ENCODE measurements at regions not wholly inside any gene's neighbourhood (a gene's known extent, or its start where the extent isn't known, plus 50 kb on each side); places are given as distances from the start of the nearest gene placed in this dataset.
"Not testable (repeated sequence)": the region's sequence is repeated elsewhere in the genome, so short reads cannot be mapped to it uniquely, and the experiment has no call there.

DNA sequence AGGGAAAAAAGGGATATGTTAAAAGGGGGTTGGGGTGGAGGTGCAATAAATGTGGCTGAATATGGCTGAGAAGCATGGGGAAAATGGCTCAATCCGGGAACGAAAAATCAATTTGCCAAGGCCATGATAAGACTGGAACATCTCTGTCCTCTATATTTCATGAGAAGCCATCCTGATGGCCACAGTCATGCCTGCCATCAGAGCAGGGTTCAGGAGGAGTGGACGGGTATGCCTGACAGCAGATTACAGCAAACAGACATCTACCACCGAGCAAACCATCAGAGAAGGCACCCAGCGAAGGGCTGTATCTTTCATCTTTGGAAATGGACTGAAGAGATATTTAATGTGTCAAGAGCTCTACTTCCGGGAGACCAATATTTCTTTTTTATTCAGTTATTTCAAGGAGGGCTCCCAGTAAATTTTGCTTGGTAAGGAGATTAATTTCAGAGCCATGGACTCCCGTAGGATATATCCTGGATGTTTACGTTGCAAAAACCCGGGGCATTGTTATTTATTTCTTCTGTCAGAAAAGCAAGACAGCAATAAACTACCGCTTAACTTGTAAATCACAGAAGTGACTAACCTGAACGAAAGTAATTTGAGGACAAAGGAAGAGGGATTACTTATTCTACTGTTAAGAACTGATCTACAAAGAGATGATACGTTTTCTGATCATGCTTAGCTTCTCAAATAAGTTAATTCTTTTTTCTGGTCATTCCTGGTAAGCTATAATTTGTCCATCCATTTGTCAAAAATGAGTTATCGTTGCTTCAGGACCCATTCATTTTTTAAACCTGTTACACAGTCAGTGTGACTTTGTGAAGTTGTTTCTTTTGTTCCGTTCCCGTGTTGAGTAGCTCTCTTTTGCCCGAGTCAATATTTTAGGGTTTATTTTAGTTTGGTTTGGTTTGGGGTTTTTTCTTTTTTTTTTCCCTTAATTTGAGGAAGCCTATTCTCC, 80.6 kb upstream of the CHD2 start:
- Histone ChIP-seq H3K27me3 (ENCODE audit: insufficient read depth, insufficient read length) (no peaks in the 10 kb centered on the region), H3K4me1 (ENCODE audit: insufficient read depth, insufficient read length) (peaks cover 5% of the 10 kb centered on the region)
- no peak for DNase-seq (ENCODE audit: low read depth, low spot score)

DNA sequence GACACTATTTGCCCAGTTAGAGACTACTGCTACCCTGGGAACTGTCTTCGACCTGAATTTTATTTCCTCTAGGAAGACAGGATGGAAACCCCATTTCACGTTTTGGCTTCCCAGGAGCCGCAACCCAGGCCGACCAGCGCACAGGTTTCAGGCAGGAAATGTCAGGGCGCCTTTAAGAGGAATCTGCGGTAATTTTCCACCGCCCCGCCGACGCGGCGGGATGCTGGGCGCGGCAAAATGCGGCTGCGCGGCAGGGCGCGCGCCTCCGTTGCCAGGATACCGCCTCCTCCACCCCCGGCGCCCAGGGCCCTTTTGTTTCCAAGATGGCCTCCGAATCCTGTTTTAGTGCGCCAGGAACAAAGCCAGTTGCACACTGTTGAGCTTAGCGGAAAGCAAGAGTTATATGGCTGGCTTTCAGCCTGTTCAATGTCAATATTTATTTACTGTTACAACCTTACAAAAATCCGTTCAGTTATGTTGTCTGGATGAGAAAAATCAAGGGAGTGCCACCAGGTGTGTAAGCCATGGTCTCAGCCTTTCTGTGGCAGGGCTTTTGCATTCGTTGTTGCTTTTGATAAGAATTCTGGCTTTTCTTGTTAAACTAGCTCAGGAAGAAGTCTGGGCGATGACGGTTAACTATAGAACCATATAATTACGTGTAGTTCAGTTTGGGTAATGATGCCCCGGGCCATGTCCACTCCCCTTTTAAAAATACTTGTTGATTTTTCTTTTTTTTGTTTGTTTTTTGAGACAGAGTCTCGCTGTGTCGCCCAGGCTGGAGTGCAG, 79.7 kb upstream of the CHD2 start:
- Histone ChIP-seq H3K4me3 (ENCODE audit: insufficient read length, low read depth) (peak overlapping the region; percentile 8), H3K4me1 (ENCODE audit: insufficient read depth, insufficient read length) (peaks cover 5% of the 10 kb centered on the region), H3K9ac (ENCODE audit: insufficient read length, low read depth) (peak overlapping the region; percentile 68)

More for the DNA sequence above, 80.6 kb upstream of the CHD2 start:
- no peak for TF ChIP-seq YY1 (IDR thresholded peaks at IDR 0.05; ENCODE audit: insufficient read depth, insufficient read length)
- no peak for TF ChIP-seq ZNF274 (IDR thresholded peaks at IDR 0.05; ENCODE audit: low read depth, low read length)
- TF ChIP-seq SUZ12 (IDR thresholded peaks at IDR 0.05; ENCODE audit: extremely low read depth, insufficient read depth, insufficient read length), result no peak
- Histone ChIP-seq H3K36me3 (ENCODE audit: insufficient read depth, insufficient read length, low read length) (no peaks in the 10 kb centered on the region), H3K9me3 (ENCODE audit: insufficient read depth, low read length) (no peaks in the 10 kb centered on the region), H3K4me3 (ENCODE audit: insufficient read length, low read depth) (no peak overlapping the region), H3K9ac (ENCODE audit: insufficient read length, low read depth) (peak overlapping the region; percentile 53)

DNA sequence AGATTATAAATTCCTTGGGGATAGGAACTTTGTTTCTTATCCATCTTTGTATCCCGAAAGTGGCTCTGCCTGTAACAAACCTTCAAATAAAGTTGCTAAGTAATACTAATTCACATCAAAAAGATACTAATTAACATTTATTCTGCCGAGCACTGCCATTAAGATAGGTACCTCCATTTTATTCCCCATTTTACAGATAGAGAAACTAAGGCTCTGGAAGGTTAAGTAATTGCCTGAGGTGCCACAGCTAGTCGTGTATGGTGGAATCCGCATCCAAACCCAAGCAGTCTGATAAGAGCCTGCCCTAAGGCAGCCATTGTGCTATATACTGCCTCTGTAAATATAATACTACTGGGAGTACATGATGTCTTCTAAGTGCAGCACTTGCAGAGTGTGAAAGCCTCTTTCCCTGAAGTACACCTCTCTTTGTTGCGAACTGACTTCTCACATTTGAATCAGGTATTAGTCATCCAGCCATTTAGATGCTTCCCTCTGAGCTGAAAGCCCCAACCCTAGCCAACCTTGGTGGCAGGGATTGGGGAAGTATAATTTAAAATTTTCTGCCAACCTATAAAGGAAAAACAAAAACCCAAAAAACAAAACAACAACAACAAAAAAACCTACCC, 78.5 kb upstream of the CHD2 start:
- Histone ChIP-seq H3K4me3 (ENCODE audit: insufficient read length, low read depth) (no peak overlapping the region), H3K36me3 (ENCODE audit: insufficient read depth, insufficient read length, low read length) (no peaks in the 10 kb centered on the region), H3K4me1 (ENCODE audit: insufficient read depth, insufficient read length) (peaks cover 5% of the 10 kb centered on the region), H3K27me3 (ENCODE audit: insufficient read depth, insufficient read length) (no peaks in the 10 kb centered on the region), H3K9me3 (ENCODE audit: insufficient read depth, low read length) (no peaks in the 10 kb centered on the region), H3K9ac (ENCODE audit: insufficient read length, low read depth) (peak overlapping the region; percentile 6)
- DNase-seq (ENCODE audit: low read depth, low spot score), result no peak
- TF ChIP-seq YY1 (IDR thresholded peaks at IDR 0.05; ENCODE audit: insufficient read depth, insufficient read length), result no peak
- TF ChIP-seq ZNF274 (IDR thresholded peaks at IDR 0.05; ENCODE audit: low read depth, low read length), result no peak
- no peak for TF ChIP-seq SUZ12 (IDR thresholded peaks at IDR 0.05; ENCODE audit: extremely low read depth, insufficient read depth, insufficient read length)

More for the DNA sequence above, 79.7 kb upstream of the CHD2 start:
- no peaks in the 10 kb centered on the region for H3K36me3 ChIP-seq (ENCODE audit: insufficient read depth, insufficient read length, low read length)
- no peaks in the 10 kb centered on the region for H3K27me3 ChIP-seq (ENCODE audit: insufficient read depth, insufficient read length)
- no peak for TF ChIP-seq SUZ12 (IDR thresholded peaks at IDR 0.05; ENCODE audit: extremely low read depth, insufficient read depth, insufficient read length)
- peak; percentile 77 for TF ChIP-seq YY1 (IDR thresholded peaks at IDR 0.05; ENCODE audit: insufficient read depth, insufficient read length)
- no peaks in the 10 kb centered on the region for H3K9me3 ChIP-seq (ENCODE audit: insufficient read depth, low read length)
- peak; percentile 94 for DNase-seq (ENCODE audit: low read depth, low spot score)

DNA sequence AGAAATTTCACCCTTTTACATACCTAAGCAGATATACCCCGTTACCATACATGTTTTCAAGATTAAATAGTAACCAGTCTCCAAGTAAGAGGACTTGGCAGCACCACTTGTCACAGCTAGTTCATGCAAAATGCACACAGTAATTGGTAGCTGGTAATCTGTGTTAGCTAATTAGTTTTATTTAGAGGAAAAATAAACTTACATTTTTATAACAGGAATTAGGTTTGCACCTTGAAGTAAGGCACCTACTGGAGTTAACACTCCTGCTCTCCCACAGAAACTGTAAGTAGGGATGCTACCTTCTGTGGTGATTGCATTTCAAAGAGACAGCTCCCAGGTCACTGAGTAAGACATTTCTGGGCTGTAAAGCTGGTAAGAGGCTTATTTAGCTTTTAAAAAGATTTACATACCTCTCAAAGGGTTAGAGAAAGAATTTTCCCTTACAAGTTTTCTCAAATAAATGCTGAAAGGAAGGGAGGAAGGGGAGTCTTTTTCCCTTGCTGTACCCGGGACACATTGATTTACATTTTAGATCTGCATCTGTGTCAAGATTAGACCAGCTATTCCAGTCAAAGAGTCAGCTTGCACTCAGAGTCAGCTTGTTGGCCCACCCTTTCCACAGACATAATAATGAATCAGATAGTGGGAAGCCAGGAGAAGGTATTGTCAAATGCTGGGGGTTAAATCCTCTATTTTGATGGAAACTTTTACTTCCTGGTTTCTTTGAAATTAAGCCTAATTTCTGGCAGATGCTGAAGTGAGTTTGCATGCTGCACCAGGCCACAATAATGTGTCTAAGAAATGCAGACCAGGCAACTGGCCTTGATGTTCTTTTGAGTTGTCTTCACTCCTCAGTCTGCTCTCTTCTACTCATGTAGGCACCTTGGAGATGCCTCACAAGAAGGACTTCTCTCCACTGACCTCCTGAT, 77.6 kb upstream of the CHD2 start:
- no peaks in the 10 kb centered on the region for H3K27me3 ChIP-seq (ENCODE audit: insufficient read depth, insufficient read length)
- peaks cover 5% of the 10 kb centered on the region for H3K4me1 ChIP-seq (ENCODE audit: insufficient read depth, insufficient read length)
- no peaks in the 10 kb centered on the region for H3K36me3 ChIP-seq (ENCODE audit: insufficient read depth, insufficient read length, low read length)
- DNase-seq (ENCODE audit: low read depth, low spot score), result no peak
- TF ChIP-seq ZNF274 (IDR thresholded peaks at IDR 0.05; ENCODE audit: low read depth, low read length) (no peak), SUZ12 (IDR thresholded peaks at IDR 0.05; ENCODE audit: extremely low read depth, insufficient read depth, insufficient read length) (no peak)
- H3K4me3 ChIP-seq (ENCODE audit: insufficient read length, low read depth), result no peak overlapping the region
- H3K9ac ChIP-seq (ENCODE audit: insufficient read length, low read depth), result peak overlapping the region; percentile 6
- no peaks in the 10 kb centered on the region for H3K9me3 ChIP-seq (ENCODE audit: insufficient read depth, low read length)

DNA sequence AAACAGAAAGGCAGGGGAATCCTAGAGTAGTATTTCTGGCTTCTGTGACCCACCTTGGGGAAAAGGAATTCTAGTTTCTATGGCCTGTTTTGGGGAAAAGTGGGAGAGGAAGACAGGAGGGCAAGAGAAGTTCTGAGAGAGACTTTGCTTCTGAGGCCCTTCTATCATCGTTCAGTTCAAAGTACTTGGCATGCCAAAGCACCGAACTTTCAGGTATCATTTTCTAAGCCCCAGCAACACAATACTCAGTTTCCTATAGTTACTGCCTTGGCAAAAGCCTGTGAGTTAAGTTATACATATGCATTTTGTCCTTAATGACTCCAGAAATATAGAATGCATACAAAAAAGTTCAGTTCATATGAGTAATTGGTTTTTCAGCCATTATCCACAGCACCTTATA, 74.1 kb upstream of the CHD2 start:
- DNase-seq (ENCODE audit: low read depth, low spot score), result no peak
- no peaks in the 10 kb centered on the region for H3K36me3 ChIP-seq (ENCODE audit: insufficient read depth, insufficient read length, low read length)
- H3K27me3 ChIP-seq (ENCODE audit: insufficient read depth, insufficient read length), result no peaks in the 10 kb centered on the region
- no peak overlapping the region for H3K9ac ChIP-seq (ENCODE audit: insufficient read length, low read depth)
- H3K4me1 ChIP-seq (ENCODE audit: insufficient read depth, insufficient read length), result peaks cover 5% of the 10 kb centered on the region
- H3K4me3 ChIP-seq (ENCODE audit: insufficient read length, low read depth), result no peak overlapping the region
- no peaks in the 10 kb centered on the region for H3K9me3 ChIP-seq (ENCODE audit: insufficient read depth, low read length)
- no peak for TF ChIP-seq ZNF274 (IDR thresholded peaks at IDR 0.05; ENCODE audit: low read depth, low read length)
- no peak for TF ChIP-seq YY1 (IDR thresholded peaks at IDR 0.05; ENCODE audit: insufficient read depth, insufficient read length)
- TF ChIP-seq SUZ12 (IDR thresholded peaks at IDR 0.05; ENCODE audit: extremely low read depth, insufficient read depth, insufficient read length), result no peak

DNA sequence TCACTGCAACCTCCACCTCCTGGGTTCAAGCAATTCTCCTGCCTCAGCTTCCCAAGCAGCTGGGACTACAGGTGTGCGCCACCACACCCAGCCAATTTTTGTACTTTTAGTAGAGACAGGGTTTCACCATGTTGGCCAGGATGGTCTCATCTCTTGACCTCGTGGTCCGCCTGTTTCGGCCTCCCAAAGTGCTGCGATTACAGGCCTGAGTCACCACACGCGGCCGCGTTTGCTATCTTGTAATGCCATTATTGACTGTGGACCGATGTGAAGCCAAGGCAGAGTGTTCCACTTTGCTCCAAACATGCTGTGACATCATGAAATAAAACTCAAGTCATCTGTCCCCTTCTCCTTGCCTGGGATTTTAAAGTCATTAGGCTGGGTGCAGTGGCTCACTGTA, 72.1 kb upstream of the CHD2 start:
- H3K4me3 ChIP-seq (ENCODE audit: insufficient read length, low read depth); H3K9me3 ChIP-seq (ENCODE audit: insufficient read depth, low read length); H3K4me1 ChIP-seq (ENCODE audit: insufficient read depth, insufficient read length); H3K36me3 ChIP-seq (ENCODE audit: insufficient read depth, insufficient read length, low read length); H3K27me3 ChIP-seq (ENCODE audit: insufficient read depth, insufficient read length); DNase-seq (ENCODE audit: low read depth, low spot score); H3K9ac ChIP-seq (ENCODE audit: insufficient read length, low read depth): not testable (repeated sequence)
